ENCODE measurements at regions not wholly inside any gene's neighbourhood (a gene's known extent, or its start where the extent isn't known, plus 50 kb on each side); places are given as distances from the start of the nearest gene placed in this dataset.

GRCh38 chr11:133650082-133650481 lies 117.8 kb upstream of the OPCML start:
- in situ Hi-C loops (cut with HindIII; ENCODE audit: extremely low pct_ligation_motif_present, low pct_unique_long_range_greater_than_20kb): no loop called here
- peaks cover 0 to 5% of the 10 kb centered on the region in 2 experiments; a peak in 1 of 5 replicates for H3K27me3 ChIP-seq (ENCODE audit: control insufficient read depth in 1 of 2, insufficient read depth in 2 of 2, low read length in 2 of 2)
- H3K9me3 ChIP-seq (ENCODE audit: low read length): no peaks in the 10 kb centered on the region
- H3K9ac ChIP-seq (ENCODE audit: insufficient read depth, low read depth, low read length): no peak overlapping the region
- H2AFZ ChIP-seq (ENCODE audit: low read length): no peak overlapping the region
- POLR2A ChIA-PET: no interaction called here
- TF ChIP-seq PRDM15 (CRISPR knock-in tag; IDR thresholded peaks at IDR 0.05) (no peak), NRL (CRISPR knock-in tag; IDR thresholded peaks at IDR 0.05; ENCODE audit: borderline replicate concordance) (no peak), TBP (CRISPR knock-in tag; IDR thresholded peaks at IDR 0.05) (no peak), ZNF891 (CRISPR knock-in tag; IDR thresholded peaks at IDR 0.05) (no peak), ISL2 (CRISPR knock-in tag; IDR thresholded peaks at IDR 0.05) (no peak), ZFAT (CRISPR knock-in tag; conservative IDR thresholded peaks at IDR 0.05) (no peak), SIN3A (IDR thresholded peaks at IDR 0.05; ENCODE audit: borderline replicate concordance, low read depth, low read length) (no peak), RELA (CRISPR knock-in tag; IDR thresholded peaks at IDR 0.05) (no peak), RARG (CRISPR knock-in tag; IDR thresholded peaks at IDR 0.05; ENCODE audit: low read depth) (no peak), BCL6 (CRISPR knock-in tag; IDR thresholded peaks at IDR 0.05) (no peak), POGK (CRISPR knock-in tag; conservative IDR thresholded peaks at IDR 0.05) (no peak)
- no peaks in the 10 kb centered on the region for H3K79me2 ChIP-seq (ENCODE audit: insufficient read depth, low read length)
- no peak overlapping the region for H3K4me3 ChIP-seq (replicated peaks in 1 of 3; ENCODE audit: insufficient read depth in 1 of 3, low read depth in 2 of 3, low read length in 3 of 3)
- FAIRE-seq (no peak), DNase-seq (ENCODE audit: low spot score) (no peak), ATAC-seq (no peak)
- BruUV-seq (replicated peaks): no TSS peak
- no peak overlapping the region for H3K4me2 ChIP-seq (ENCODE audit: low read depth, low read length)
- no peaks in the 10 kb centered on the region for H4K20me1 ChIP-seq (ENCODE audit: insufficient read depth, low read length)
- 0% methylated on average over 2 of the region's 4 CpGs for whole genome bisulfite sequencing (ENCODE audit: low lambda C conversion rate)
- no peaks in the 10 kb centered on the region for H3K4me1 ChIP-seq (ENCODE audit: insufficient read depth, low read length)
- CTCF ChIA-PET (ENCODE audit: low intra/inter-chr PET ratio, low total read pairs): no interaction called here
- H3K36me3 ChIP-seq (replicated peaks in 1 of 2; ENCODE audit: control insufficient read depth in 1 of 2, insufficient read depth in 2 of 2, low read length in 2 of 2): no peaks in the 10 kb centered on the region
- intact Hi-C loops (cut with micrococcal nuclease; ENCODE audit: unreplicated experiment): no loop called here
- no peak overlapping the region for H3K27ac ChIP-seq (ENCODE audit: extremely low read length, insufficient read depth, low read length)
